K562 (cell line): ENCODE measurements at regions not wholly inside any gene's neighbourhood (a gene's known extent, or its start where the extent isn't known, plus 50 kb on each side); places are given as distances from the start of the nearest gene placed in this dataset.

Experiments used
- EZH2 ChIP-seq: IDR thresholded peaks from 2 replicates; pipeline ENCODE4 v1.6.1; 2012; ENCODE audit warnings: low read depth, mild to moderate bottlenecking, inconsistent platforms, low read length, borderline replicate concordance
- GATA2 ChIP-seq: sonication (generic); formaldehyde crosslinking; IDR thresholded peaks from 2 replicates; pipeline ENCODE4 v1.4.0; 2020; ENCODE audit warnings: mild to moderate bottlenecking, missing genetic modification reagents
- HDAC8 ChIP-seq: fragments of 450-650 bp; IDR thresholded peaks from 2 replicates; pipeline ENCODE4 v1.6.1; 2016; ENCODE audit warnings: mild to moderate bottlenecking, missing genetic modification characterization, moderate library complexity, missing compliant biosample characterization
- KAT2B ChIP-seq: IDR thresholded peaks from one replicate; pipeline ENCODE4 v1.6.1; 2012; ENCODE audit warnings: low read depth, mild to moderate bottlenecking, control low read depth, inconsistent platforms, low read length, moderate library complexity
- PHF20 ChIP-seq: fragments of 450-650 bp; IDR thresholded peaks from 2 replicates; pipeline ENCODE4 v1.6.1; 2018; ENCODE audit not compliant: partially characterized antibody
- POLR2AphosphoS5 ChIP-seq: IDR thresholded peaks from 2 replicates; pipeline ENCODE4 v1.6.1; 2011; ENCODE audit warnings: mild to moderate bottlenecking, low read depth, low read length, moderate library complexity; ENCODE audit not compliant: control insufficient read depth, insufficient read depth
- PREB ChIP-seq: sonication (generic); formaldehyde crosslinking; IDR thresholded peaks from 2 replicates; pipeline ENCODE4 v1.8.1; 2023; ENCODE audit warnings: mild to moderate bottlenecking, missing genetic modification reagents
- RBBP5 ChIP-seq: fragments of 200-600 bp; sonication (generic); IDR thresholded peaks from 2 replicates; pipeline ENCODE4 v1.6.1; 2012; ENCODE audit warnings: borderline replicate concordance, mild to moderate bottlenecking, low read length, control low read depth, inconsistent platforms; ENCODE audit not compliant: insufficient read depth, poor library complexity, severe bottlenecking
- RFX5 ChIP-seq: IDR thresholded peaks from 2 replicates; pipeline ENCODE4 v1.6.1; 2011; ENCODE audit warnings: low read depth, mild to moderate bottlenecking, improper control_type of control experiment, low read length
- ZFP36 ChIP-seq: fragments of 150-350 bp; IDR thresholded peaks from 2 replicates; pipeline ENCODE4 v1.6.1; 2018; ENCODE audit warnings: low read length, low read depth; ENCODE audit not compliant: partially characterized antibody
- ZFX ChIP-seq: sonication (generic); formaldehyde crosslinking; IDR thresholded peaks from 2 replicates; pipeline ENCODE4 v1.8.0; 2022; ENCODE audit warnings: mild to moderate bottlenecking, missing genetic modification reagents, moderate library complexity
- ZNF121 ChIP-seq: sonication (generic); formaldehyde crosslinking; conservative IDR thresholded peaks from 2 replicates; pipeline ENCODE4 v1.8.0; 2022; ENCODE audit warnings: missing genetic modification reagents

GRCh38 chr2:64315291-64315960 lies 138.5 kb upstream of the LGALSL start:
- no peak for TF ChIP-seq ZFX (CRISPR knock-in tag)
- TF ChIP-seq RBBP5 = no peak
- TF ChIP-seq RFX5 = no peak
- no peak for TF ChIP-seq HDAC8
- no peak for TF ChIP-seq ZFP36
- no peak for TF ChIP-seq PHF20
- no peak for TF ChIP-seq ZNF121 (CRISPR knock-in tag)
- TF ChIP-seq GATA2 (CRISPR knock-in tag) = no peak
- TF ChIP-seq EZH2 = no peak
- TF ChIP-seq POLR2AphosphoS5 = no peak
- no peak for TF ChIP-seq PREB
- TF ChIP-seq KAT2B = no peak
